ENCODE measurements at regions not wholly inside any gene's neighbourhood (a gene's known extent, or its start where the extent isn't known, plus 50 kb on each side); places are given as distances from the start of the nearest gene placed in this dataset.

GRCh38 chr3:166388321-166388720 lies 551.1 kb upstream of the BCHE start:
- TF ChIP-seq CTCF (conservative IDR thresholded peaks at IDR 0.05; ENCODE audit: low read depth, low read length) (no peak), RAD21 (IDR thresholded peaks at IDR 0.05; ENCODE audit: low read length) (no peak), USF2 (IDR thresholded peaks at IDR 0.05; ENCODE audit: low read depth, low read length) (no peak), SMC3 (IDR thresholded peaks at IDR 0.05; ENCODE audit: low read depth, low read length) (no peak), BHLHE40 (IDR thresholded peaks at IDR 0.05; ENCODE audit: low read depth, low read length) (no peak), POLR2A (IDR thresholded peaks at IDR 0.05; ENCODE audit: low read depth, low read length) (no peak), CHD1 (IDR thresholded peaks at IDR 0.05; ENCODE audit: low read depth, low read length) (no peak), MAFK (IDR thresholded peaks at IDR 0.05; ENCODE audit: low read depth, low read length) (peak; percentile 82), RFX5 (IDR thresholded peaks at IDR 0.05; ENCODE audit: low read depth, low read length) (no peak), FOS (IDR thresholded peaks at IDR 0.05; ENCODE audit: low read depth, low read length) (no peak)

Measured in IMR-90 (cell line).